MM.1S (cell line): ENCODE measurements at regions not wholly inside any gene's neighbourhood (a gene's known extent, or its start where the extent isn't known, plus 50 kb on each side); places are given as distances from the start of the nearest gene placed in this dataset.
"Not testable (repeated sequence)": the region's sequence is repeated elsewhere in the genome, so short reads cannot be mapped to it uniquely, and the experiment has no call there.

Experiments used
- EZH2 ChIP-seq: fragments of 300-600 bp; sonication (generic); optimal IDR thresholded peaks from 2 replicates; pipeline ENCODE3; 2017; ENCODE audit warnings: low read depth, mild to moderate bottlenecking, antibody characterized with exemption, low read length, mixed read lengths
- EZH2phosphoT487 ChIP-seq: fragments of 300-600 bp; sonication (generic); IDR thresholded peaks from 2 replicates; pipeline ENCODE4 v1.6.1; 2018; ENCODE audit warnings: antibody characterized with exemption, low read length
- TF ChIP-seq, protein P1 (sequence below): fragments of 300-600 bp; sonication (generic); IDR thresholded peaks from 2 replicates; pipeline ENCODE4 v1.5.1; 2016; ENCODE audit warnings: antibody characterized with exemption, low read length, mixed read lengths

- TF ChIP-seq, protein P1, sequence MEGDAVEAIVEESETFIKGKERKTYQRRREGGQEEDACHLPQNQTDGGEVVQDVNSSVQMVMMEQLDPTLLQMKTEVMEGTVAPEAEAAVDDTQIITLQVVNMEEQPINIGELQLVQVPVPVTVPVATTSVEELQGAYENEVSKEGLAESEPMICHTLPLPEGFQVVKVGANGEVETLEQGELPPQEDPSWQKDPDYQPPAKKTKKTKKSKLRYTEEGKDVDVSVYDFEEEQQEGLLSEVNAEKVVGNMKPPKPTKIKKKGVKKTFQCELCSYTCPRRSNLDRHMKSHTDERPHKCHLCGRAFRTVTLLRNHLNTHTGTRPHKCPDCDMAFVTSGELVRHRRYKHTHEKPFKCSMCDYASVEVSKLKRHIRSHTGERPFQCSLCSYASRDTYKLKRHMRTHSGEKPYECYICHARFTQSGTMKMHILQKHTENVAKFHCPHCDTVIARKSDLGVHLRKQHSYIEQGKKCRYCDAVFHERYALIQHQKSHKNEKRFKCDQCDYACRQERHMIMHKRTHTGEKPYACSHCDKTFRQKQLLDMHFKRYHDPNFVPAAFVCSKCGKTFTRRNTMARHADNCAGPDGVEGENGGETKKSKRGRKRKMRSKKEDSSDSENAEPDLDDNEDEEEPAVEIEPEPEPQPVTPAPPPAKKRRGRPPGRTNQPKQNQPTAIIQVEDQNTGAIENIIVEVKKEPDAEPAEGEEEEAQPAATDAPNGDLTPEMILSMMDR: not testable (repeated sequence)
- TF ChIP-seq EZH2, EZH2phosphoT487: not testable (repeated sequence)
Measured at GRCh38 chr1:145505663-145506647, 80.6 kb upstream of the NBPF20 start.
